SK-N-SH (cell line): ENCODE measurements at regions not wholly inside any gene's neighbourhood (a gene's known extent, or its start where the extent isn't known, plus 50 kb on each side); places are given as distances from the start of the nearest gene placed in this dataset.
"Not testable (repeated sequence)": the region's sequence is repeated elsewhere in the genome, so short reads cannot be mapped to it uniquely, and the experiment has no call there.

Experiments used
- CTCF ChIA-PET: fragments of 300-600, 350-600 bp; formaldehyde crosslinking; extraction: SDS; loops from one replicate; lab custom pipeline; 2021; lab: Yijun Ruan, JAX
- POLR2A ChIA-PET: fragments of 350-600 bp; sonication (Branson Sonifier 250); formaldehyde crosslinking; extraction: SDS; loops from one replicate; lab custom pipeline; 2020; ENCODE audit warnings: antibody characterized with exemption, inconsistent platforms; lab: Yijun Ruan, JAX
- DNase-seq: peaks from one replicate; pipeline ENCODE4 v3.0.0; 2012
- H2AFZ ChIP-seq: fragments of 200-600 bp; sonication (generic); 2 replicates; pipeline ENCODE4 v1.8.1; 2016; ENCODE audit warnings: antibody characterized with exemption, mild to moderate bottlenecking, low read depth
- H3F3A ChIP-seq: fragments of 200-600 bp; sonication (generic); replicated peaks from 2 replicates; pipeline ENCODE3; 2016; ENCODE audit warnings: antibody characterized with exemption, mild to moderate bottlenecking; ENCODE audit not compliant: insufficient read depth
- H3K27ac ChIP-seq, 2 experiments: fragments of 200-500 bp in 1 of 2; fragments of 200-600 bp in 1 of 2; sonication (Bioruptor generic) in 1 of 2; sonication (generic), shearing (Covaris generic) in 1 of 2; 2 replicates each; pipeline versions ENCODE4 v1.5.1 to v1.6.1; 2014 to 2016; ENCODE audit warnings: low read depth in 2 of 2, inconsistent platforms in 1 of 2, low read length in 1 of 2, mild to moderate bottlenecking in 1 of 2, mixed read lengths in 1 of 2
- H3K27me3 ChIP-seq: fragments of 200-600 bp; sonication (generic), shearing (Covaris generic); 2 replicates; pipeline ENCODE4 v1.6.1; 2016; ENCODE audit warnings: mixed run types; ENCODE audit not compliant: insufficient read depth
- H3K36me3 ChIP-seq, 2 experiments: fragments of 200-500 bp in 1 of 2; fragments of 200-600 bp in 1 of 2; sonication (Bioruptor generic) in 1 of 2; sonication (generic) in 1 of 2; replicated peaks in 1 of 2; 2 replicates each; pipeline versions ENCODE3 to v1.5.1; 2014 to 2016; ENCODE audit warnings: low read length in 1 of 2, mild to moderate bottlenecking in 1 of 2; ENCODE audit not compliant: insufficient read depth in 2 of 2, control insufficient read depth in 1 of 2
- H3K4me1 ChIP-seq, 2 experiments: fragments of 200-500 bp in 1 of 2; fragments of 200-600 bp in 1 of 2; sonication (Bioruptor generic) in 1 of 2; sonication (generic), shearing (Covaris generic) in 1 of 2; 2 replicates each; pipeline versions ENCODE4 v1.5.1 to v1.6.1; 2014 to 2016; ENCODE audit warnings: low read depth in 1 of 2, low read length in 1 of 2, mixed run types in 1 of 2; ENCODE audit not compliant: insufficient read depth in 2 of 2, control insufficient read depth in 1 of 2
- H3K4me2 ChIP-seq: fragments of 200-600 bp; sonication (generic), shearing (Covaris generic); 2 replicates; pipeline ENCODE4 v1.6.1; 2017; ENCODE audit warnings: mixed run types
- H3K4me3 ChIP-seq, 2 experiments: fragments of 200-500 bp in 1 of 2; fragments of 200-600 bp in 1 of 2; sonication (Bioruptor generic) in 1 of 2; sonication (generic), shearing (Covaris generic) in 1 of 2; 2 replicates each; pipeline versions ENCODE4 v1.5.1 to v1.8.1; 2014 to 2016; ENCODE audit warnings: low read depth in 2 of 2, inconsistent platforms in 1 of 2, low read length in 1 of 2, mild to moderate bottlenecking in 1 of 2, mixed read lengths in 1 of 2, moderate library complexity in 1 of 2
- H3K79me2 ChIP-seq: fragments of 200-600 bp; sonication (generic); 2 replicates; pipeline ENCODE4 v1.8.1; 2017; ENCODE audit warnings: mild to moderate bottlenecking; ENCODE audit not compliant: insufficient read depth
- H3K9ac ChIP-seq: fragments of 200-600 bp; sonication (generic); 2 replicates; pipeline ENCODE4 v1.6.1; 2017; ENCODE audit warnings: mixed run types
- H3K9me2 ChIP-seq: fragments of 200-600 bp; sonication (generic); 2 replicates; pipeline ENCODE4 v1.6.1; 2017; ENCODE audit warnings: mixed run types
- H3K9me3 ChIP-seq: fragments of 200-600 bp; sonication (generic); 2 replicates; pipeline ENCODE4 v1.6.1; 2017; ENCODE audit warnings: mixed run types, mild to moderate bottlenecking, moderate library complexity
- H4K20me1 ChIP-seq: fragments of 200-600 bp; sonication (generic); 2 replicates; pipeline ENCODE4 v1.6.1; 2017; ENCODE audit warnings: mild to moderate bottlenecking, mixed run types; ENCODE audit not compliant: insufficient read depth
- CHD2 ChIP-seq: fragments of 150-350 bp; IDR thresholded peaks from 2 replicates; pipeline ENCODE4 v1.6.1; 2018; ENCODE audit warnings: low read length; ENCODE audit not compliant: partially characterized antibody
- FOSL2 ChIP-seq: IDR thresholded peaks from 2 replicates; pipeline ENCODE4 v1.4.0; 2012; ENCODE audit warnings: low read depth, mild to moderate bottlenecking, moderate library complexity, borderline replicate concordance
- FOXJ3 ChIP-seq: sonication (generic); formaldehyde crosslinking; IDR thresholded peaks from 2 replicates; pipeline ENCODE4 v1.5.1; 2020; ENCODE audit warnings: mild to moderate bottlenecking, missing genetic modification reagents
- GABPA ChIP-seq: IDR thresholded peaks from 2 replicates; pipeline ENCODE4 v1.4.0; 2012; ENCODE audit warnings: low read depth, mild to moderate bottlenecking
- IRF3 ChIP-seq: fragments of 150-350 bp; IDR thresholded peaks from 2 replicates; pipeline ENCODE4 v1.6.1; 2016; ENCODE audit warnings: mild to moderate bottlenecking, low read depth, low read length
- MXI1 ChIP-seq: IDR thresholded peaks from 2 replicates; pipeline ENCODE4 v1.6.1; 2012; ENCODE audit warnings: mild to moderate bottlenecking, low read depth, low read length, improper control_type of control experiment
- NFIC ChIP-seq: IDR thresholded peaks from 2 replicates; pipeline ENCODE4 v1.4.0; 2012; ENCODE audit warnings: borderline replicate concordance
- POLR2AphosphoS5 ChIP-seq: IDR thresholded peaks from 2 replicates; pipeline ENCODE4 v1.6.1; 2012; ENCODE audit warnings: low read depth, low read length
- RAD21 ChIP-seq: IDR thresholded peaks from 2 replicates; pipeline ENCODE4 v1.6.1; 2012; ENCODE audit warnings: mild to moderate bottlenecking, low read length
- RCOR1 ChIP-seq: fragments of 150-350 bp; IDR thresholded peaks from 2 replicates; pipeline ENCODE4 v1.6.1; 2017; ENCODE audit warnings: antibody characterized with exemption, low read length
- SIN3A ChIP-seq: IDR thresholded peaks from 2 replicates; pipeline ENCODE4 v1.6.1; 2012; ENCODE audit warnings: low read depth, mild to moderate bottlenecking, low read length, moderate library complexity, borderline replicate concordance
- SMC3 ChIP-seq: IDR thresholded peaks from 2 replicates; pipeline ENCODE4 v1.6.1; 2012; ENCODE audit warnings: low read depth, low read length, improper control_type of control experiment
- TAF1 ChIP-seq: IDR thresholded peaks from 2 replicates; pipeline ENCODE4 v1.6.1; 2012; ENCODE audit warnings: low read depth, mild to moderate bottlenecking, low read length, moderate library complexity, borderline replicate concordance
- TCF12 ChIP-seq: IDR thresholded peaks from 2 replicates; pipeline ENCODE4 v1.4.0; 2012
- TEAD4 ChIP-seq: IDR thresholded peaks from 2 replicates; pipeline ENCODE4 v1.4.0; 2012; ENCODE audit warnings: mild to moderate bottlenecking, borderline replicate concordance; ENCODE audit not compliant: insufficient read depth
- USF1 ChIP-seq: IDR thresholded peaks from 2 replicates; pipeline ENCODE4 v1.4.0; 2012; ENCODE audit warnings: low read depth, borderline replicate concordance
- YY1 ChIP-seq: IDR thresholded peaks from 2 replicates; pipeline ENCODE4 v1.4.0; 2012; ENCODE audit warnings: low read depth, mild to moderate bottlenecking
- WGBS: methylation state at CpG from one replicate; pipeline ENCODE4 v1.1.6; 2017; ENCODE audit warnings: low lambda C conversion rate; 5-methylcytosine and 5-hydroxymethylcytosine counted together

- no peak overlapping the region for H3K4me3 ChIP-seq
- no peak overlapping the region for H3K9ac ChIP-seq
- no peak overlapping the region for H2AFZ ChIP-seq
- H3K27me3 ChIP-seq, result no peaks in the 10 kb centered on the region
- H4K20me1 ChIP-seq, result no peaks in the 10 kb centered on the region
- no peaks in the 10 kb centered on the region for H3K36me3 ChIP-seq
- 24% methylated on average over 5 of the region's 7 CpGs for WGBS
- H3F3A ChIP-seq, result no peaks in the 10 kb centered on the region
- TF ChIP-seq TCF12 (no peak), NFIC (no peak), FOSL2 (no peak), TEAD4 (no peak), USF1 (no peak), SIN3A (no peak), MXI1 (no peak), TAF1 (no peak), RAD21 (no peak), CHD2 (no peak), RCOR1 (no peak), SMC3 (no peak), YY1 (no peak), POLR2AphosphoS5 (no peak), FOXJ3 (CRISPR knock-in tag) (no peak), IRF3 (no peak), GABPA (no peak)
- no peaks in the 10 kb centered on the region for H3K9me3 ChIP-seq
- ChIA-PET CTCF (no interaction called here), POLR2A (no interaction called here)
- H3K4me2 ChIP-seq, result no peak overlapping the region
- H3K27ac ChIP-seq, result no peak overlapping the region
- no peak for DNase-seq
- H3K79me2 ChIP-seq, result no peaks in the 10 kb centered on the region
- no peaks in the 10 kb centered on the region for H3K9me2 ChIP-seq
- no peaks in the 10 kb centered on the region for H3K4me1 ChIP-seq
Measured at GRCh38 chr1:91606546-91607078, 106.0 kb downstream of the CDC7 start.

- H3K79me2 ChIP-seq, H3K9ac ChIP-seq, H3K27ac ChIP-seq, H3F3A ChIP-seq, H3K4me3 ChIP-seq, H2AFZ ChIP-seq, H3K36me3 ChIP-seq, POLR2A ChIA-PET, H3K4me2 ChIP-seq, H3K9me2 ChIP-seq, H3K4me1 ChIP-seq, H4K20me1 ChIP-seq, H3K27me3 ChIP-seq, DNase-seq, H3K9me3 ChIP-seq, CTCF ChIA-PET: not testable (repeated sequence)
- WGBS, result 14% methylated on average over 3 of the region's 3 CpGs
Measured at GRCh38 chr1:91607686-91608085, 107.0 kb downstream of the CDC7 start.
